Gastrocnemius medialis (tissue), 4 donors: ENCODE measurements at regions not wholly inside any gene's neighbourhood (a gene's known extent, or its start where the extent isn't known, plus 50 kb on each side); places are given as distances from the start of the nearest gene placed in this dataset.

ENCODE experiments used
- POLR2A ChIP-seq, 2 donors: fragments of 450-650 bp; IDR thresholded peaks; one replicate each; pipeline ENCODE4 v1.6.1; 2017; ENCODE audit warnings: antibody characterized with exemption in 2 of 2, mild to moderate bottlenecking in 2 of 2, moderate library complexity in 2 of 2
- TF ChIP-seq, protein P1 (sequence below), 5 experiments: fragments of 450-650 bp in 3 of 5; fragments of 200-600 bp in 2 of 5; sonication (generic) in 2 of 5; IDR thresholded peaks in 4 of 5; conservative IDR thresholded peaks in 1 of 5; 1 replicate in 4 of 5; 2 replicates in 1 of 5; pipeline ENCODE4 v1.5.1; 2016 to 2019; ENCODE audit warnings: antibody characterized with exemption in 5 of 5, mild to moderate bottlenecking in 3 of 5, moderate library complexity in 3 of 5

DNA sequence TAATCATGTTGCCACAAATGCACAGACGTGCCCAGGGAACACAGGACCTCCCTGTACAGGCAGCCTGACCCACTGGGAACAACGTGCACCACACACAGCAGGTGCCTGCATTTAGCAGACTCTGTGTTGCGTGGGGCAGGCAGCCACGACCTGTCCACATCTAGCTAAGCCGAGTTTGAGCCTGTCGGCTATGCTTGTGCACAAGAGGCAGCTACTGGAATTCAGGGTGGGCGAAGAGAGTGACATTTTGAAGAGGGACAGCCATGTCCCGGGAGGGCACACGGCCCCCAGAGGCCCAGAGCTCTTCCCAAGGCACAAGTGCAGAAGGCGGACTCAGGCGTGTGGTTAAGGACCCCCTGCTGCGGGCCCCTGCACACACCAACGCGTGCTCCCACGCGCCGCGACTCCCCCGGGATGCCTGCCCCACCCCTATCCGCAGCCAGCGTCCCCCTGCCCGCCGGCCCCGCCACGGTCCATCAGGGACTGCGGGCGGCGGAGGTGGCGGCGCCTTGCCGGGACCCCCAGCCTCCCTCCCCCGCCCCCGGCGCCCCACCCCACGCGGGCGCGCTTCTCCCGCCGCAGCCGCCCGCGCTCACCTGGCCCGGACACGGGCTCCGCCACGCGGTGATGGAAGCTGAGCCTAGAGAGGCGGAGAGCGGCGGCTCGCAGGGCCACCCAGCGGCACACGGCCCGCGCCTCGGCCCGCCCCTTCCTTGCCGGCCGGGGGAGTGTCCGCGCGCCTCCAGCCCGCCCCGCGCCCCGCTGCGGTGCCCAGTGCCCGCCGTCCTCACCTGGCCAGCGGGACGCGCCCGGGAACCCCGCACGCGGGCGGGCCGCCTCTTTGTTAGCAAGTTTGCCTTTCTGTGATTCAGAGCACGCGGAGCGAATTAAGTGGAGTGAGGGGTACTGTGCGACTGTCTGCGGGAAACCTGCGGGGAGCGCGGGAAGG lies 125.3 kb upstream of the PRMT8 start:
- TF ChIP-seq POLR2A (IDR thresholded peaks at IDR 0.05): no peak
- TF ChIP-seq, protein P1, sequence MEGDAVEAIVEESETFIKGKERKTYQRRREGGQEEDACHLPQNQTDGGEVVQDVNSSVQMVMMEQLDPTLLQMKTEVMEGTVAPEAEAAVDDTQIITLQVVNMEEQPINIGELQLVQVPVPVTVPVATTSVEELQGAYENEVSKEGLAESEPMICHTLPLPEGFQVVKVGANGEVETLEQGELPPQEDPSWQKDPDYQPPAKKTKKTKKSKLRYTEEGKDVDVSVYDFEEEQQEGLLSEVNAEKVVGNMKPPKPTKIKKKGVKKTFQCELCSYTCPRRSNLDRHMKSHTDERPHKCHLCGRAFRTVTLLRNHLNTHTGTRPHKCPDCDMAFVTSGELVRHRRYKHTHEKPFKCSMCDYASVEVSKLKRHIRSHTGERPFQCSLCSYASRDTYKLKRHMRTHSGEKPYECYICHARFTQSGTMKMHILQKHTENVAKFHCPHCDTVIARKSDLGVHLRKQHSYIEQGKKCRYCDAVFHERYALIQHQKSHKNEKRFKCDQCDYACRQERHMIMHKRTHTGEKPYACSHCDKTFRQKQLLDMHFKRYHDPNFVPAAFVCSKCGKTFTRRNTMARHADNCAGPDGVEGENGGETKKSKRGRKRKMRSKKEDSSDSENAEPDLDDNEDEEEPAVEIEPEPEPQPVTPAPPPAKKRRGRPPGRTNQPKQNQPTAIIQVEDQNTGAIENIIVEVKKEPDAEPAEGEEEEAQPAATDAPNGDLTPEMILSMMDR (IDR thresholded peaks at IDR 0.05 in 4 of 5, conservative IDR thresholded peaks at IDR 0.05 in 1 of 5): no peak
